SK-N-MC (cell line): ENCODE measurements at regions not wholly inside any gene's neighbourhood (a gene's known extent, or its start where the extent isn't known, plus 50 kb on each side); places are given as distances from the start of the nearest gene placed in this dataset.

Experiments
- EZH2 ChIP-seq: fragments of 200-600 bp; sonication (generic); IDR thresholded peaks from one replicate; pipeline ENCODE4 v1.6.1; 2017; ENCODE audit warnings: antibody characterized with exemption
- FOXP2 ChIP-seq: optimal IDR thresholded peaks from 2 replicates; pipeline ENCODE3; 2011; ENCODE audit warnings: mild to moderate bottlenecking, moderate library complexity; ENCODE audit not compliant: insufficient read depth; ENCODE audit errors: extremely low read length, control extremely low read depth
- POLR2AphosphoS5 ChIP-seq: IDR thresholded peaks from 2 replicates; pipeline ENCODE4 v1.6.1; 2012; ENCODE audit warnings: mild to moderate bottlenecking, low read depth, low read length, borderline replicate concordance

- no peak for TF ChIP-seq EZH2
- no peak for TF ChIP-seq POLR2AphosphoS5
- TF ChIP-seq FOXP2 = no peak
These were observed 134.6 kb upstream of the ZEB2 start for GRCh38 chr2:144654523-144654922.
